T-helper 17 cell (primary cell): ENCODE measurements at regions not wholly inside any gene's neighbourhood (a gene's known extent, or its start where the extent isn't known, plus 50 kb on each side); places are given as distances from the start of the nearest gene placed in this dataset.
"Not testable (repeated sequence)": the region's sequence is repeated elsewhere in the genome, so short reads cannot be mapped to it uniquely, and the experiment has no call there.

Experiments used
- ATAC-seq: fragments of 150-1000 bp; cut with Tn5 transposase; 2 replicates; pipeline ENCODE4 v1.10.0; 2021; ENCODE audit warnings: mild to moderate bottlenecking, moderate library complexity
- DNase-seq, 3 donors: peaks; one replicate each; pipeline versions ENCODE4 v3.0.0 to v3.0.0-alpha.2; 2020 to 2021
- H3K9me3 ChIP-seq: one replicate; pipeline ENCODE4 v1.7.0; 2013; ENCODE audit warnings: low read length, mild to moderate bottlenecking; ENCODE audit not compliant: control insufficient read depth, poor library complexity, severe bottlenecking
- H3K27ac Mint-ChIP-seq: one replicate; pipeline ENCODE4 v1.8.0; 2022; ENCODE audit warnings: mild to moderate bottlenecking, moderate library complexity, mixed read lengths
- H3K27me3 Mint-ChIP-seq: one replicate; pipeline ENCODE4 v1.8.0; 2022; ENCODE audit warnings: mixed read lengths
- H3K36me3 Mint-ChIP-seq: one replicate; pipeline ENCODE4 v1.8.0; 2022; ENCODE audit warnings: low read depth, mixed read lengths
- H3K4me1 Mint-ChIP-seq: one replicate; pipeline ENCODE4 v1.8.0; 2022; ENCODE audit warnings: mild to moderate bottlenecking, mixed read lengths
- H3K4me3 Mint-ChIP-seq: one replicate; pipeline ENCODE4 v1.8.0; 2022; ENCODE audit warnings: mild to moderate bottlenecking, moderate library complexity, mixed read lengths

GRCh38 chr4:186775902-186776301, 52.2 kb upstream of the FAT1 start:
- Mint-ChIP-seq H3K4me3 (no peak overlapping the region), H3K36me3 (no peaks in the 10 kb centered on the region), H3K4me1 (no peaks in the 10 kb centered on the region), H3K27me3 (no peaks in the 10 kb centered on the region), H3K27ac (no peak overlapping the region)
- DNase-seq (no peak), ATAC-seq (no peak)
- H3K9me3 ChIP-seq = no peaks in the 10 kb centered on the region

- ATAC-seq (no peak), DNase-seq (no peak)
- Mint-ChIP-seq H3K27me3 (no peaks in the 10 kb centered on the region), H3K4me3 (no peak overlapping the region), H3K36me3 (no peaks in the 10 kb centered on the region), H3K27ac (no peak overlapping the region), H3K4me1 (no peaks in the 10 kb centered on the region)
- H3K9me3 ChIP-seq = no peaks in the 10 kb centered on the region
These were observed 54.5 kb upstream of the FAT1 start for GRCh38 chr4:186778134-186778533.

- Mint-ChIP-seq H3K36me3 (no peaks in the 10 kb centered on the region), H3K4me1 (no peaks in the 10 kb centered on the region), H3K4me3 (no peak overlapping the region), H3K27ac (no peak overlapping the region), H3K27me3 (no peaks in the 10 kb centered on the region)
- H3K9me3 ChIP-seq = no peaks in the 10 kb centered on the region
- DNase-seq (no peak), ATAC-seq (no peak)
These were observed 56.8 kb upstream of the FAT1 start for GRCh38 chr4:186780291-186781031.

- Mint-ChIP-seq H3K4me3 (no peak overlapping the region), H3K36me3 (no peaks in the 10 kb centered on the region), H3K27me3 (no peaks in the 10 kb centered on the region), H3K27ac (no peak overlapping the region), H3K4me1 (no peaks in the 10 kb centered on the region)
- DNase-seq (no peak), ATAC-seq (no peak)
- no peaks in the 10 kb centered on the region for H3K9me3 ChIP-seq
These were observed 57.6 kb upstream of the FAT1 start for GRCh38 chr4:186781032-186781917.

- H3K27me3 Mint-ChIP-seq = no peaks in the 10 kb centered on the region
- no peaks in the 10 kb centered on the region for H3K9me3 ChIP-seq
- no peaks in the 10 kb centered on the region for H3K4me1 Mint-ChIP-seq
- no peak overlapping the region for H3K4me3 Mint-ChIP-seq
- no peak for ATAC-seq
- no peaks in the 10 kb centered on the region for H3K36me3 Mint-ChIP-seq
- DNase-seq = no peak
- H3K27ac Mint-ChIP-seq = no peak overlapping the region
These were observed 58.6 kb upstream of the FAT1 start for GRCh38 chr4:186782302-186782701.

GRCh38 chr4:186787536-186787935, 63.9 kb upstream of the FAT1 start:
- no peak overlapping the region for H3K27ac Mint-ChIP-seq
- no peak overlapping the region for H3K4me3 Mint-ChIP-seq
- no peaks in the 10 kb centered on the region for H3K4me1 Mint-ChIP-seq
- H3K27me3 Mint-ChIP-seq = no peaks in the 10 kb centered on the region
- ATAC-seq (no peak), DNase-seq (no peak)
- H3K9me3 ChIP-seq = no peaks in the 10 kb centered on the region
- H3K36me3 Mint-ChIP-seq = no peaks in the 10 kb centered on the region

- no peaks in the 10 kb centered on the region for H3K9me3 ChIP-seq
- Mint-ChIP-seq H3K36me3 (no peaks in the 10 kb centered on the region), H3K4me1 (no peaks in the 10 kb centered on the region), H3K27me3 (no peaks in the 10 kb centered on the region), H3K27ac (no peak overlapping the region), H3K4me3 (no peak overlapping the region)
- no peak for DNase-seq
- no peak for ATAC-seq
These were observed 66.0 kb upstream of the FAT1 start for GRCh38 chr4:186789651-186790050.

GRCh38 chr4:186790630-186791029, 67.0 kb upstream of the FAT1 start:
- no peaks in the 10 kb centered on the region for H3K9me3 ChIP-seq
- no peaks in the 10 kb centered on the region for H3K27me3 Mint-ChIP-seq
- DNase-seq = no peak
- H3K36me3 Mint-ChIP-seq = no peaks in the 10 kb centered on the region
- no peak overlapping the region for H3K27ac Mint-ChIP-seq
- ATAC-seq = no peak
- no peaks in the 10 kb centered on the region for H3K4me1 Mint-ChIP-seq
- H3K4me3 Mint-ChIP-seq = no peak overlapping the region

- no peaks in the 10 kb centered on the region for H3K27me3 Mint-ChIP-seq
- DNase-seq (no peak), ATAC-seq (no peak)
- H3K4me1 Mint-ChIP-seq = no peaks in the 10 kb centered on the region
- no peaks in the 10 kb centered on the region for H3K36me3 Mint-ChIP-seq
- no peak overlapping the region for H3K4me3 Mint-ChIP-seq
- no peaks in the 10 kb centered on the region for H3K9me3 ChIP-seq
- no peak overlapping the region for H3K27ac Mint-ChIP-seq
These were observed 69.2 kb upstream of the FAT1 start for GRCh38 chr4:186792728-186793366.

GRCh38 chr4:186798951-186799659, 75.4 kb upstream of the FAT1 start:
- no peak overlapping the region for H3K27ac Mint-ChIP-seq
- H3K27me3 Mint-ChIP-seq = no peaks in the 10 kb centered on the region
- H3K9me3 ChIP-seq = no peaks in the 10 kb centered on the region
- no peaks in the 10 kb centered on the region for H3K36me3 Mint-ChIP-seq
- no peaks in the 10 kb centered on the region for H3K4me1 Mint-ChIP-seq
- no peak overlapping the region for H3K4me3 Mint-ChIP-seq
- DNase-seq (no peak), ATAC-seq (no peak)

- H3K9me3 ChIP-seq = no peaks in the 10 kb centered on the region
- ATAC-seq = no peak
- no peaks in the 10 kb centered on the region for H3K27me3 Mint-ChIP-seq
- H3K36me3 Mint-ChIP-seq = no peaks in the 10 kb centered on the region
- H3K4me3 Mint-ChIP-seq = no peak overlapping the region
- H3K27ac Mint-ChIP-seq = no peak overlapping the region
- no peak for DNase-seq
- H3K4me1 Mint-ChIP-seq = no peaks in the 10 kb centered on the region
These were observed 81.6 kb upstream of the FAT1 start for GRCh38 chr4:186805020-186805820.

- ATAC-seq, H3K27me3 Mint-ChIP-seq, H3K4me1 Mint-ChIP-seq, DNase-seq, H3K9me3 ChIP-seq, H3K36me3 Mint-ChIP-seq, H3K4me3 Mint-ChIP-seq, H3K27ac Mint-ChIP-seq: not testable (repeated sequence)
These were observed 82.3 kb upstream of the FAT1 start for GRCh38 chr4:186805917-186806316.
